Ishikawa (cell line): ENCODE measurements at regions not wholly inside any gene's neighbourhood (a gene's known extent, or its start where the extent isn't known, plus 50 kb on each side); places are given as distances from the start of the nearest gene placed in this dataset.

ENCODE experiments used
- CEBPB ChIP-seq: IDR thresholded peaks from 2 replicates; pipeline ENCODE4 v1.6.1; 2012
- CREB1 ChIP-seq: IDR thresholded peaks from 2 replicates; pipeline ENCODE4 v1.6.1; 2012; ENCODE audit warnings: low read depth
- EGR1 ChIP-seq: IDR thresholded peaks from 2 replicates; pipeline ENCODE4 v1.6.1; 2012
- EP300 ChIP-seq: IDR thresholded peaks from 2 replicates; pipeline ENCODE4 v1.6.1; 2012; ENCODE audit warnings: borderline replicate concordance
- FOXM1 ChIP-seq: IDR thresholded peaks from 2 replicates; pipeline ENCODE4 v1.6.1; 2012; ENCODE audit warnings: low read depth, borderline replicate concordance
- NFIC ChIP-seq: IDR thresholded peaks from 2 replicates; pipeline ENCODE4 v1.6.1; 2012
- RAD21 ChIP-seq: IDR thresholded peaks from 2 replicates; pipeline ENCODE4 v1.6.1; 2012; ENCODE audit warnings: low read depth
- TAF1 ChIP-seq: IDR thresholded peaks from 2 replicates; pipeline ENCODE4 v1.6.1; 2012; ENCODE audit warnings: low read depth, mild to moderate bottlenecking
- TCF12 ChIP-seq: IDR thresholded peaks from 2 replicates; pipeline ENCODE4 v1.6.1; 2012; ENCODE audit warnings: low read depth
- TEAD4 ChIP-seq: IDR thresholded peaks from 2 replicates; pipeline ENCODE4 v1.6.1; 2012
- YY1 ChIP-seq: IDR thresholded peaks from 2 replicates; pipeline ENCODE4 v1.6.1; 2012; ENCODE audit warnings: low read depth
- ZBTB7A ChIP-seq: IDR thresholded peaks from 2 replicates; pipeline ENCODE4 v1.6.1; 2012; ENCODE audit warnings: low read depth
- TF ChIP-seq, protein P1 (sequence below): IDR thresholded peaks from 2 replicates; pipeline ENCODE4 v1.6.1; 2012; ENCODE audit warnings: low read depth, mild to moderate bottlenecking
- TF ChIP-seq, protein P2 (sequence below): IDR thresholded peaks from 2 replicates; pipeline ENCODE4 v1.6.1; 2012
- TF ChIP-seq, protein P3 (sequence below): IDR thresholded peaks from 2 replicates; pipeline ENCODE4 v1.6.1; 2012

DNA sequence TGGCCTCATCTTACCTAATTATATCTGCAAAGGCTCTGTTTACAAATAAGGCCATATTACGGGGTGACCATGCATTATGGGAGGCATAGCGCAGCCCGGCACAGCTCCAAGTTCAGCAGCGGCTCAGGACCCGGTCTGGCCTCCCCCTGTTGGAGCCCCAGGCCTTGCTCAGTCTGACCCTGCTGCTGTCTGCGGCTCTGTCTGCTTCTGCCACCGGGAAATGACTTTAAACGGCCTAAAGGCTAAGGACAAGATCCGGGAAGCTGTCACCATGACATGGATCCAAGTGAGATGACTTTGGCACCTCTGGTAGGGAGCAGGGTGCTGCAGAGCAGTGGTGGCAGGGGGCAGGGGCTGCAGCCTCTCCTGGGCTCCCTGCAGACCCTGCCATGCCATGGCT, 140.6 kb upstream of the GSE1 start:
- TF ChIP-seq TAF1 (no peak), TEAD4 (no peak), FOXM1 (no peak), YY1 (no peak), ZBTB7A (no peak), RAD21 (no peak), NFIC (no peak), CEBPB (no peak), EP300 (no peak), TCF12 (no peak)
- TF ChIP-seq, protein P1, sequence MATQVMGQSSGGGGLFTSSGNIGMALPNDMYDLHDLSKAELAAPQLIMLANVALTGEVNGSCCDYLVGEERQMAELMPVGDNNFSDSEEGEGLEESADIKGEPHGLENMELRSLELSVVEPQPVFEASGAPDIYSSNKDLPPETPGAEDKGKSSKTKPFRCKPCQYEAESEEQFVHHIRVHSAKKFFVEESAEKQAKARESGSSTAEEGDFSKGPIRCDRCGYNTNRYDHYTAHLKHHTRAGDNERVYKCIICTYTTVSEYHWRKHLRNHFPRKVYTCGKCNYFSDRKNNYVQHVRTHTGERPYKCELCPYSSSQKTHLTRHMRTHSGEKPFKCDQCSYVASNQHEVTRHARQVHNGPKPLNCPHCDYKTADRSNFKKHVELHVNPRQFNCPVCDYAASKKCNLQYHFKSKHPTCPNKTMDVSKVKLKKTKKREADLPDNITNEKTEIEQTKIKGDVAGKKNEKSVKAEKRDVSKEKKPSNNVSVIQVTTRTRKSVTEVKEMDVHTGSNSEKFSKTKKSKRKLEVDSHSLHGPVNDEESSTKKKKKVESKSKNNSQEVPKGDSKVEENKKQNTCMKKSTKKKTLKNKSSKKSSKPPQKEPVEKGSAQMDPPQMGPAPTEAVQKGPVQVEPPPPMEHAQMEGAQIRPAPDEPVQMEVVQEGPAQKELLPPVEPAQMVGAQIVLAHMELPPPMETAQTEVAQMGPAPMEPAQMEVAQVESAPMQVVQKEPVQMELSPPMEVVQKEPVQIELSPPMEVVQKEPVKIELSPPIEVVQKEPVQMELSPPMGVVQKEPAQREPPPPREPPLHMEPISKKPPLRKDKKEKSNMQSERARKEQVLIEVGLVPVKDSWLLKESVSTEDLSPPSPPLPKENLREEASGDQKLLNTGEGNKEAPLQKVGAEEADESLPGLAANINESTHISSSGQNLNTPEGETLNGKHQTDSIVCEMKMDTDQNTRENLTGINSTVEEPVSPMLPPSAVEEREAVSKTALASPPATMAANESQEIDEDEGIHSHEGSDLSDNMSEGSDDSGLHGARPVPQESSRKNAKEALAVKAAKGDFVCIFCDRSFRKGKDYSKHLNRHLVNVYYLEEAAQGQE = no peak
- TF ChIP-seq, protein P2, sequence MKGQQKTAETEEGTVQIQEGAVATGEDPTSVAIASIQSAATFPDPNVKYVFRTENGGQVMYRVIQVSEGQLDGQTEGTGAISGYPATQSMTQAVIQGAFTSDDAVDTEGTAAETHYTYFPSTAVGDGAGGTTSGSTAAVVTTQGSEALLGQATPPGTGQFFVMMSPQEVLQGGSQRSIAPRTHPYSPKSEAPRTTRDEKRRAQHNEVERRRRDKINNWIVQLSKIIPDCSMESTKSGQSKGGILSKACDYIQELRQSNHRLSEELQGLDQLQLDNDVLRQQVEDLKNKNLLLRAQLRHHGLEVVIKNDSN = no peak

DNA sequence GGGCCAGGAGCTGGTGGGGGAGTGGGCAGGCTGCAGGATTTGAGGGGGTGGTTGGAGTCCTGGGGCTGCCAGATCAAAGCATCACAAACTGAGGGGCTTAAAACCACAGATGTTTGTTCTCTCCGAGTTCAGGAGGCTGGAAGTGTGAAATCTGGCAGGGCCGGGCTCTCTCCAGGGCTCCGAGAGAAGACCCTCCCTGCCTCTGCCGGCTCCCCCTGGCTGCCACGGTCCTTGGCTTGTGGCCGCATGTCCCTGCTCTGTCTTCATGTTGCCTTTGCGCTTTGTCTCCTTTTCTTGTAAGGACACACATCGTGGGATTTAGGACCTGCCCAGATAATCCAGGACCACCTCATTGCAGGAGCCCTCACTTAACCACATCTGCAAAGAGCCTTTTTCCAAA, 139.8 kb upstream of the GSE1 start:
- TF ChIP-seq YY1 (no peak), CEBPB (no peak), TEAD4 (no peak), NFIC (no peak), EGR1 (no peak), CREB1 (no peak), TCF12 (no peak)
- TF ChIP-seq, protein P1 = no peak
- TF ChIP-seq, protein P3, sequence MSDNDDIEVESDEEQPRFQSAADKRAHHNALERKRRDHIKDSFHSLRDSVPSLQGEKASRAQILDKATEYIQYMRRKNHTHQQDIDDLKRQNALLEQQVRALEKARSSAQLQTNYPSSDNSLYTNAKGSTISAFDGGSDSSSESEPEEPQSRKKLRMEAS = no peak

DNA sequence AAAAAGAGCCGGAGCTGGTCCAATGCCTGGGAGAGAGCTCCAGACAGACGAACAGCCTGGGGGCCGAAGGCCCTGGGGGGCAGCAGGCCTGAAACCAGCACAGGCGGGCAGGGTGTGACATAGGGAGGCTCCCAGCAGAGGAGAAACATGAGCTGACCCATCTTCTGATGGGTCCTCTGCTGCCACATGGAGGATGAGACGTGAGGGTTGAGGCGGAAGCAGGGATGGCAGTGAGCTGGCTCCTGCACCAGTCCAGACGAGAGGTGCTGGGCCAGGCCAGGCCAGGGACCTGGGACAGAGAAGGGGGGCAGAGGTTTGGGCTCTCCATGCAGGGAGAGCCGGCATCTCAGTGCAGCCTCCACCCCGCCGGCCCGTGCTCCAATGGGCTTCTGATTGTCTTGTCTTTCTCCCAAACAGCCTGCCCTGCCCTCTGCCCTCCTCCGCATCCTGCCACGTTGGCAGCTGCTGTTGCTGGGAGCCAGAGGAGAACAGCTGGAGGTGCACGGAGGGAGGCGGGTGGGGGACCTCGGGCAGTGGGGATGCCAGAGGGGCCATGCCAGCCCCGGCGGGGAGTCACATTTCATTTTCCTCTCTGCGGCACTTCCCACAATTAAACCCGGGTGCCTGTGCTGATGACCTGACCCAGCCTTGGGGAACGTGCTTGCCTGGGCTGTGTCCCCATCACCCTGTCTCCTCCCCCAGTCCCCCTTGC, 139.1 kb upstream of the GSE1 start:
- TF ChIP-seq, protein P2 = no peak
- TF ChIP-seq, protein P3 = no peak
- no peak for TF ChIP-seq RAD21
- no peak for TF ChIP-seq TCF12
- TF ChIP-seq CEBPB = no peak
- TF ChIP-seq, protein P1 = no peak
- TF ChIP-seq EGR1 = no peak
- TF ChIP-seq TEAD4 = no peak
- TF ChIP-seq TAF1 = no peak
- TF ChIP-seq NFIC = no peak
- TF ChIP-seq FOXM1 = no peak
- TF ChIP-seq EP300 = no peak

DNA sequence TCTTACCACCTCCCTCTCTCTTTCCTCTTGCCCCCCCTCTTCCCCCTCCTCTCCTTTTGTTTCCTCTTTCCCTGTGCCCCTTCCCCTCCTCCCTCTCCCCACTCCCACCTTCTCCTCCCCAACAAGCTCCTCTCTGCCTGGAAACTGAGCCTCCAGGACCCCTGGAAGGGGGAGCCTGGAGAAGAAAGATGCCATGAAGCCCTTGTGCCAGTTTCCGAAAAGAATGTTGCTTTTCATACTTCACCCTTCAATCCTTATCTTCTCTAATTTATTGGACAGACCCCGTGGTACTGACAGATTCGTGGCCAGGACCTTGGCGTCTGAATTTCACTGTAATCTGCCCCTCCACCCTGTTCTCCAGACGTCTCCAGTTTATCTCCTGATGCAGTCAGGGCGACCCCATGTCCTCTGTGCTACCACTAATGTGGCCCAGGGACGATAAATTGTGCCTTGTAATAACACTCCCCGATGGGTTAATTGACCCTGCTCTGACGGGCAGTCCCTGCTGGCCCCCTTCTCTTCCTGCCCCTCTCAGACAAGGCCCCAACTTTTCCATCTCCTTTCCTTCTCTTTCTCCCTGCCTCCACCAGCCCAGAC, 138.4 kb upstream of the GSE1 start:
- TF ChIP-seq NFIC (no peak), CEBPB (no peak), EGR1 (no peak), ZBTB7A (no peak), EP300 (no peak), RAD21 (no peak), YY1 (no peak), TEAD4 (no peak)
- TF ChIP-seq, protein P1 = no peak
- TF ChIP-seq, protein P2 = no peak
